BE2C (cell line): ENCODE measurements at regions not wholly inside any gene's neighbourhood (a gene's known extent, or its start where the extent isn't known, plus 50 kb on each side); places are given as distances from the start of the nearest gene placed in this dataset.

Experiments used
- DNase-seq: peaks from one replicate; pipeline ENCODE4 v3.0.0-alpha.2; 2020
- H3K27me3 ChIP-seq: fragments of 250-450 bp; sonication (Bioruptor Pico); 2 replicates; pipeline ENCODE4 v1.5.1; 2020; ENCODE audit warnings: mild to moderate bottlenecking
- H3K36me3 ChIP-seq: fragments of 250-450 bp; sonication (Bioruptor Pico); 2 replicates; pipeline ENCODE4 v1.5.1; 2020; ENCODE audit warnings: mild to moderate bottlenecking
- H3K4me1 ChIP-seq: fragments of 250-450 bp; sonication (Bioruptor Pico); 2 replicates; pipeline ENCODE4 v1.5.1; 2020
- H3K4me3 ChIP-seq: 2 replicates; pipeline ENCODE4 v1.5.1; 2011; ENCODE audit warnings: low read depth, low read length
- H3K9me3 ChIP-seq: fragments of 250-450 bp; sonication (Bioruptor Pico); 2 replicates; pipeline ENCODE4 v1.5.1; 2020
- TF ChIP-seq, protein P1 (sequence below): IDR thresholded peaks from 2 replicates; pipeline ENCODE4 v1.5.1; 2012; ENCODE audit warnings: mild to moderate bottlenecking, low read depth, low read length

DNA sequence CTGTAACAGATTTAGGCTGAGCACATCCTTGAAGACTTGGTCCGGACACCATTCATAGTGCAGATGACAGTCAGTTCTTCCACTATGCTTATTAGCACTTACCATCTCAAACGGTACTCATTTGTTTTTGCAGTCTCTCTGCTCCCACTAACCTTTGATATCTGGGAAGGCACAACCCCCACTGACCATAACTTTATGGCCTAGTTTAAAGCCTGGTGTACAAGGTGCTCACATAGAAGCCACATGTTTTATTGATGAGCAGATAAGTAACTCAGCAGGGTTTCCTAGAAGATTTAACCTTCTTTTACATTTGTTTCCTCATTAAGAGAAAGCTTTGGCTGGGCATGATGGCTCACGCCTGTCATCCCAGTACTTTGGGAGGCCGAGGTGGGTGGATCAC lies 119.3 kb upstream of the MAGI3 start:
- no peaks in the 10 kb centered on the region for H3K27me3 ChIP-seq
- TF ChIP-seq, protein P1, sequence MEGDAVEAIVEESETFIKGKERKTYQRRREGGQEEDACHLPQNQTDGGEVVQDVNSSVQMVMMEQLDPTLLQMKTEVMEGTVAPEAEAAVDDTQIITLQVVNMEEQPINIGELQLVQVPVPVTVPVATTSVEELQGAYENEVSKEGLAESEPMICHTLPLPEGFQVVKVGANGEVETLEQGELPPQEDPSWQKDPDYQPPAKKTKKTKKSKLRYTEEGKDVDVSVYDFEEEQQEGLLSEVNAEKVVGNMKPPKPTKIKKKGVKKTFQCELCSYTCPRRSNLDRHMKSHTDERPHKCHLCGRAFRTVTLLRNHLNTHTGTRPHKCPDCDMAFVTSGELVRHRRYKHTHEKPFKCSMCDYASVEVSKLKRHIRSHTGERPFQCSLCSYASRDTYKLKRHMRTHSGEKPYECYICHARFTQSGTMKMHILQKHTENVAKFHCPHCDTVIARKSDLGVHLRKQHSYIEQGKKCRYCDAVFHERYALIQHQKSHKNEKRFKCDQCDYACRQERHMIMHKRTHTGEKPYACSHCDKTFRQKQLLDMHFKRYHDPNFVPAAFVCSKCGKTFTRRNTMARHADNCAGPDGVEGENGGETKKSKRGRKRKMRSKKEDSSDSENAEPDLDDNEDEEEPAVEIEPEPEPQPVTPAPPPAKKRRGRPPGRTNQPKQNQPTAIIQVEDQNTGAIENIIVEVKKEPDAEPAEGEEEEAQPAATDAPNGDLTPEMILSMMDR = no peak
- DNase-seq = no peak
- no peaks in the 10 kb centered on the region for H3K9me3 ChIP-seq
- no peak overlapping the region for H3K4me3 ChIP-seq
- no peaks in the 10 kb centered on the region for H3K36me3 ChIP-seq
- H3K4me1 ChIP-seq = no peaks in the 10 kb centered on the region

DNA sequence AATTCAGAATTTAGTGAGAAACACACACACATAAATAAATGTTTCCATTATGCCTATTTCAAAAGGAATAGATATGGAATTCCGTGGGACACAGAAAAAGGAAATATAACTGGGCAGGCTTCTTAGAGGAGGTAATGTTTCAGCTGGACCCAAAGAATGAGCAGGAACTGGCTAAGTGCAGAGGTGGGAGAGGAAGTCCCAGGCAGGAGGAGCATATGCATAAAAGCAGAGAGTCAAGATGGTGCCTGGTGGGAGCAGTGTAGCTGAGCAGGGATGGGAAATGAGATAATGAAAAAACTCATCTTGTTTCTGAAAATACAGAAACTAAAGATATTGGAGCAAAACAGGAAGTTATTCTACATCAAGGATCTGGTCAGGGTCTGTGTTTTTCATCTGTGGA lies 115.2 kb upstream of the MAGI3 start:
- TF ChIP-seq, protein P1 = no peak
- Histone ChIP-seq H3K27me3 (no peaks in the 10 kb centered on the region), H3K9me3 (no peaks in the 10 kb centered on the region), H3K4me1 (no peaks in the 10 kb centered on the region), H3K36me3 (no peaks in the 10 kb centered on the region), H3K4me3 (no peak overlapping the region)
- no peak for DNase-seq

DNA sequence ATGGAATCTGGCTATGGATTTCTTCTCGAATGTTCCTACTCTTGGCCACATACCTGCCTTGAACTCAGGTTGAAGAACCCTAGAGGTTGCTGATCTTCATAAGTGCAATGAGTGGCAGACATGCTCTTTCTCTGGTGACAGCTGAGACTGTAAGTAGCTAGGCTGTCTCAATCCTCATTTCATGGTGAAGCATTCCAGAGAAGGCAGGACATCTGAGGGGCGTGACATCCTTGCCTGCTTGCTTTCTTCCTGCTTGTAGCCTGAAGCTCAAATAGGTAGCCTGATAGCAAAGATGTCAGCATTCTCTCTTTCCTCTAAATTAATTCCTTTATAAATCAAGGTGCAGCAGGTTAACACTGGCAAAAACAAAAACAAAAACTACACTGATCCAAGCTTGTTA lies 114.6 kb upstream of the MAGI3 start:
- H3K4me1 ChIP-seq = peaks cover 4% of the 10 kb centered on the region; the same call in 1 of the 2 replicates
- no peaks in the 10 kb centered on the region for H3K36me3 ChIP-seq
- no peak overlapping the region for H3K4me3 ChIP-seq
- DNase-seq = no peak
- TF ChIP-seq, protein P1 = no peak
- H3K27me3 ChIP-seq = no peaks in the 10 kb centered on the region
- no peaks in the 10 kb centered on the region for H3K9me3 ChIP-seq

DNA sequence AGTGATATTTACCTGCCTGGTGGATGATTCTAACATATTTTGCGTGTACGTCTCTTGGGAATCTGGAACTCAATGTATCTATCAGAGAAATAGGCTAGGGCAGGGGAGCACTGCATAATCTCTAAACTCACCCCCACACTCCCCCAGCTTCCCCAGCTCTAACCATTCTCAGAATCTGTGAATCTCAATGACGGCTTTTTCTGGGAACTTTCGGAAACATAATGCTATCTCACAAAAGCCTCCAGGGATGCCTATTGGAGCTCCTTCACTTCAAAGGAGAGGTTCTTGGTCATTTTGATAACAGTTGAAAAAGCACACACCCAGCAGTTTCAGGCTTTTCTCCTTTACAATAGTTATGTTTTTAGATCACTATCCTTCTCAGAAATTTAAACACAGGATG lies 113.8 kb upstream of the MAGI3 start:
- DNase-seq = no peak
- H3K4me3 ChIP-seq = no peak overlapping the region
- no peaks in the 10 kb centered on the region for H3K9me3 ChIP-seq
- H3K36me3 ChIP-seq = no peaks in the 10 kb centered on the region
- TF ChIP-seq, protein P1 = no peak
- peaks cover 10% of the 10 kb centered on the region for H3K4me1 ChIP-seq
- H3K27me3 ChIP-seq = no peaks in the 10 kb centered on the region

DNA sequence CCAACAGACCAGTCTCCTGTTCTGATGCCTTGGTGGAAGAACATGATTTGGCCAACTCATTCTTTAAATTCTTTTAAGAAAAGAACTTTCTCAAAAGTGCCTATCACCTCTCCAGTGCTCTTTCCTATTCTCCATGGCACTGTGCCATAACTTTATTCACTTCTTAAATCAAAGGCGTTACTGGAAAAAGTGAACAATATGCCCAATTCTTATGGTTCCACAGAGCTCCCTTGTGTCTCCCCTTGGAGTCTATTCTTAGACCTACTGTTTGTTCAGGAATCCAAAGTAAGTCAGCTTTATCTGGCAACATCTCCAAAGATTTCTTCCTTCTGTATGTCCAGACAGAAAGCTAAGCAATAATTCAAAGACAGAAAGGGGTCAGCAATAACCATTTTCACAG lies 111.9 kb upstream of the MAGI3 start:
- Histone ChIP-seq H3K4me3 (no peak overlapping the region), H3K27me3 (no peaks in the 10 kb centered on the region), H3K36me3 (no peaks in the 10 kb centered on the region), H3K4me1 (peaks cover 20% of the 10 kb centered on the region), H3K9me3 (no peaks in the 10 kb centered on the region)
- no peak for DNase-seq
- TF ChIP-seq, protein P1 = no peak

DNA sequence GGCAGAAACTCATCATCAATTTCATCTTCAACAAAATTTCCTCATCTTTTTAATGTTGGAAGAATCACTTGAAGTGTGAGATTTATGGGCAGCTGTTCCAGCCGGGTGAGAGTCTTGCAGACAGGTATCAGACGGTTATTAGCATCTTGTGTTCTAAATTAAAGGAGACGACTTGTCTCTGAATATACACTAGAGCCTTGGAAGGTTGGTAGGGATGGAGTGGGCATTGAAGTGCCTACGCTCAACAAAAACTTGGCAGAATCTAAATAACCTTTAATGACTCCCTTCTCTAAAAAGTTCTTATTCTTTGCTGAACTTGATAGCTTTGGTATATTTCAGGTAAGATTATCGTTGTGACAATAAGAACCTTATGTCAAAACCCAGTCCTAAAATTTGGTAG lies 111.5 kb upstream of the MAGI3 start:
- no peaks in the 10 kb centered on the region for H3K9me3 ChIP-seq
- H3K27me3 ChIP-seq = no peaks in the 10 kb centered on the region
- H3K4me3 ChIP-seq = no peak overlapping the region
- H3K4me1 ChIP-seq = peaks cover 24% of the 10 kb centered on the region
- TF ChIP-seq, protein P1 = no peak
- no peaks in the 10 kb centered on the region for H3K36me3 ChIP-seq
- DNase-seq = no peak
